ENCODE measurements at regions not wholly inside any gene's neighbourhood (a gene's known extent, or its start where the extent isn't known, plus 50 kb on each side); places are given as distances from the start of the nearest gene placed in this dataset.

GRCh38 chr4:147128787-147129186 is 183.1 kb upstream of the TTC29 start:
- no peaks in the 10 kb centered on the region for H3K79me2 ChIP-seq (ENCODE audit: control insufficient read depth, insufficient read depth, low read length)
- no peak overlapping the region for H3K27ac ChIP-seq (ENCODE audit: control insufficient read depth, insufficient read depth, low read length)
- no peak overlapping the region for H3K4me3 ChIP-seq (ENCODE audit: control insufficient read depth in 2 of 3, extremely low read depth in 1 of 3, insufficient read depth in 2 of 3, low read depth in 1 of 3, low read length in 3 of 3)
- no peaks in the 10 kb centered on the region for H3K9me3 ChIP-seq (ENCODE audit: control insufficient read depth, low read depth, low read length)
- no peak overlapping the region for H2AFZ ChIP-seq (ENCODE audit: control insufficient read depth, low read length)
- dilution Hi-C loops (cut with MboI; ENCODE audit: extremely low pct_ligation_motif_present, low sequenced_read_pairs) = no loop called here
- no peaks in the 10 kb centered on the region for H4K20me1 ChIP-seq (ENCODE audit: control insufficient read depth, extremely low read depth, insufficient read depth, low read length)
- no peak for DNase-seq (ENCODE audit: low read depth, low spot score)
- H3K4me1 ChIP-seq (ENCODE audit: control insufficient read depth, extremely low read depth, insufficient read depth, low read length) = no peaks in the 10 kb centered on the region
- TF ChIP-seq EZH2 (IDR thresholded peaks at IDR 0.05; ENCODE audit: low read length) (no peak), CTCF (optimal IDR thresholded peaks at IDR 0.05 in 1 of 3, IDR thresholded peaks at IDR 0.05 in 1 of 3, conservative IDR thresholded peaks at IDR 0.05 in 1 of 3; ENCODE audit: extremely low read depth in 1 of 3, insufficient read depth in 2 of 3, low read length in 3 of 3) (no peak)
- no peak overlapping the region for H3K9ac ChIP-seq (ENCODE audit: control insufficient read depth, extremely low read depth, insufficient read depth, low read length)
- no peak for FAIRE-seq
- no peaks in the 10 kb centered on the region for H3K36me3 ChIP-seq (ENCODE audit: control insufficient read depth in 2 of 2, extremely low read depth in 1 of 2, insufficient read depth in 2 of 2, low read length in 2 of 2)
- H3K4me2 ChIP-seq (ENCODE audit: control insufficient read depth, extremely low read depth, insufficient read depth, low read depth, low read length) = no peak overlapping the region
- H3K27me3 ChIP-seq (ENCODE audit: control insufficient read depth, extremely low read depth, insufficient read depth, low read length) = no peaks in the 10 kb centered on the region
- H3K9me1 ChIP-seq (ENCODE audit: control insufficient read depth, extremely low read depth, insufficient read depth, low read length) = no peaks in the 10 kb centered on the region

GRCh38 chr4:147129687-147130086 is 184.0 kb upstream of the TTC29 start:
- DNase-seq (ENCODE audit: low read depth, low spot score) = no peak
- Histone ChIP-seq H3K27ac (ENCODE audit: control insufficient read depth, insufficient read depth, low read length) (no peak overlapping the region), H3K27me3 (ENCODE audit: control insufficient read depth, extremely low read depth, insufficient read depth, low read length) (no peaks in the 10 kb centered on the region), H3K4me2 (ENCODE audit: control insufficient read depth, extremely low read depth, insufficient read depth, low read depth, low read length) (no peak overlapping the region), H2AFZ (ENCODE audit: control insufficient read depth, low read length) (no peak overlapping the region), H3K4me1 (ENCODE audit: control insufficient read depth, extremely low read depth, insufficient read depth, low read length) (no peaks in the 10 kb centered on the region), H3K9me1 (ENCODE audit: control insufficient read depth, extremely low read depth, insufficient read depth, low read length) (no peaks in the 10 kb centered on the region), H3K9ac (ENCODE audit: control insufficient read depth, extremely low read depth, insufficient read depth, low read length) (no peak overlapping the region), H3K79me2 (ENCODE audit: control insufficient read depth, insufficient read depth, low read length) (no peaks in the 10 kb centered on the region), H3K9me3 (ENCODE audit: control insufficient read depth, low read depth, low read length) (no peaks in the 10 kb centered on the region), H3K36me3 (ENCODE audit: control insufficient read depth in 2 of 2, extremely low read depth in 1 of 2, insufficient read depth in 2 of 2, low read length in 2 of 2) (no peaks in the 10 kb centered on the region), H3K4me3 (ENCODE audit: control insufficient read depth in 2 of 3, extremely low read depth in 1 of 3, insufficient read depth in 2 of 3, low read depth in 1 of 3, low read length in 3 of 3) (no peak overlapping the region), H4K20me1 (ENCODE audit: control insufficient read depth, extremely low read depth, insufficient read depth, low read length) (no peaks in the 10 kb centered on the region)
- TF ChIP-seq EZH2 (IDR thresholded peaks at IDR 0.05; ENCODE audit: low read length) (no peak), CTCF (optimal IDR thresholded peaks at IDR 0.05 in 1 of 3, IDR thresholded peaks at IDR 0.05 in 1 of 3, conservative IDR thresholded peaks at IDR 0.05 in 1 of 3; ENCODE audit: extremely low read depth in 1 of 3, insufficient read depth in 2 of 3, low read length in 3 of 3) (no peak)
- dilution Hi-C loops (cut with MboI; ENCODE audit: extremely low pct_ligation_motif_present, low sequenced_read_pairs) = no loop called here
- FAIRE-seq = no peak
